ENCODE measurements at regions not wholly inside any gene's neighbourhood (a gene's known extent, or its start where the extent isn't known, plus 50 kb on each side); places are given as distances from the start of the nearest gene placed in this dataset.

DNA sequence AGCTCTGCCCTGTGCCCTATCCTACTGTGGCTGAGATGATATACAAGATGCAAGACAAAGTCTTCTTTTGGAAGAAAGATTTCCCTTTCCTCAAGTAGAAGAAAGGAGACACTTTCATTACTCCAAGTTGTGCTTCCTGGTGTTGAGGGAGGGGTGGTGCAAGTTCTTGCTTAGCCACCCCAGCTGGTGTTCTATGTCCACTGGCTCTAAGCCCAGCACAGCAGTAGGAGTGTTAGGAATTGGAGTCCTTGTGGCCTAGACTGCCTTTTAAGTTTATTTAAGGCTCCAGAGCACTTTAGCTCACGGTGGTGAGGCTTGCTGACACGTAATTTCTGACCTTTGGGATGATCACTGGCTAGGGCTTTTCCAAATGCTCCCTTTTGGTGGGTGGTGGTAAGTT lies 109.7 kb downstream of the KIF2B start:
- Mint-ChIP-seq H3K4me1 (ENCODE audit: unreplicated experiment) (no peaks in the 10 kb centered on the region), H3K36me3 (ENCODE audit: low read depth, unreplicated experiment) (no peaks in the 10 kb centered on the region), H3K4me3 (ENCODE audit: unreplicated experiment) (no peak overlapping the region), H3K27ac (ENCODE audit: unreplicated experiment) (no peak overlapping the region), H3K9me3 (ENCODE audit: unreplicated experiment) (no peaks in the 10 kb centered on the region), H3K27me3 (ENCODE audit: unreplicated experiment) (no peaks in the 10 kb centered on the region)
- TF ChIP-seq, protein P1, sequence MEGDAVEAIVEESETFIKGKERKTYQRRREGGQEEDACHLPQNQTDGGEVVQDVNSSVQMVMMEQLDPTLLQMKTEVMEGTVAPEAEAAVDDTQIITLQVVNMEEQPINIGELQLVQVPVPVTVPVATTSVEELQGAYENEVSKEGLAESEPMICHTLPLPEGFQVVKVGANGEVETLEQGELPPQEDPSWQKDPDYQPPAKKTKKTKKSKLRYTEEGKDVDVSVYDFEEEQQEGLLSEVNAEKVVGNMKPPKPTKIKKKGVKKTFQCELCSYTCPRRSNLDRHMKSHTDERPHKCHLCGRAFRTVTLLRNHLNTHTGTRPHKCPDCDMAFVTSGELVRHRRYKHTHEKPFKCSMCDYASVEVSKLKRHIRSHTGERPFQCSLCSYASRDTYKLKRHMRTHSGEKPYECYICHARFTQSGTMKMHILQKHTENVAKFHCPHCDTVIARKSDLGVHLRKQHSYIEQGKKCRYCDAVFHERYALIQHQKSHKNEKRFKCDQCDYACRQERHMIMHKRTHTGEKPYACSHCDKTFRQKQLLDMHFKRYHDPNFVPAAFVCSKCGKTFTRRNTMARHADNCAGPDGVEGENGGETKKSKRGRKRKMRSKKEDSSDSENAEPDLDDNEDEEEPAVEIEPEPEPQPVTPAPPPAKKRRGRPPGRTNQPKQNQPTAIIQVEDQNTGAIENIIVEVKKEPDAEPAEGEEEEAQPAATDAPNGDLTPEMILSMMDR (IDR thresholded peaks at IDR 0.05; ENCODE audit: unreplicated experiment) = no peak
- no peak for DNase-seq (ENCODE audit: low spot score)

DNA sequence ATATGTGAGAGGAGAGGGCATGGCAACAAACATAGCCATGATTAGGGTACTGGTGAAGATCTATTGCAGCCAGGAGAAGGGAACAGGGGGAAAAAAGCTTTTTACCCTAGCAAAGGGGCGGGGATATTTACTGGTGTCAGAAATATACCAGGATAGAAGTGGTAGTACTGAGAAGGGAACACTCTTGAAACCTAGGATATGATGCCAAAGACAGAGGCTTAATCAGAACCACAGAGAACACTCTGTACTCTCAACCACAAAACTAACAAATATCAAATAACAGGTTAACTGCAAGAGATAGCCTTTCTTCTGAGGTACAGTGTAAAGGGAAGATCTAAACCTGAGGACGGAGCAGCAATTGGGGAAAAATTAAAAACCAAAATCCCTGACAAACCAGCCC lies 112.2 kb downstream of the KIF2B start:
- Mint-ChIP-seq H3K27me3 (ENCODE audit: unreplicated experiment) (no peaks in the 10 kb centered on the region), H3K9me3 (ENCODE audit: unreplicated experiment) (no peaks in the 10 kb centered on the region), H3K27ac (ENCODE audit: unreplicated experiment) (no peak overlapping the region), H3K36me3 (ENCODE audit: low read depth, unreplicated experiment) (no peaks in the 10 kb centered on the region), H3K4me3 (ENCODE audit: unreplicated experiment) (no peak overlapping the region), H3K4me1 (ENCODE audit: unreplicated experiment) (no peaks in the 10 kb centered on the region)
- no peak for DNase-seq (ENCODE audit: low spot score)
- TF ChIP-seq, protein P1 (IDR thresholded peaks at IDR 0.05; ENCODE audit: unreplicated experiment) = no peak

DNA sequence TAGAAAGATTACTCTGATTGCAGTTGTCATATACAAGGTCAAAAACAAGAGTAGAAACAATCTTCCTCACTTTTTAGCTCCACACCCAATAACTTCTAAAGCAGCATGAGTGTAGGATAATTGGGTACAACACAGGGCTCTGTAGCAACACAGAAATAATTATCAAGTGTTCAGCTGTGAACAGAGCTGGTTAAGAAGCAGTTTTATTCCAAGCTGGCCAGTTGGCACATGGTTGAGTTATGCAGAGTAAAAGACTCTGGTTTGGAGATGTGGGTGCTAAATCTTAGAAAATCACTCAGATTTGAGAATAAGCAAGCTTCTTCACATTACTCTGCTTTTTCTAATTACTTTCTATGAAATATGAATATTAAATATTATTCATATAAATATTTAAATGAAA lies 118.5 kb downstream of the KIF2B start:
- no peak overlapping the region for H3K4me3 Mint-ChIP-seq (ENCODE audit: unreplicated experiment)

DNA sequence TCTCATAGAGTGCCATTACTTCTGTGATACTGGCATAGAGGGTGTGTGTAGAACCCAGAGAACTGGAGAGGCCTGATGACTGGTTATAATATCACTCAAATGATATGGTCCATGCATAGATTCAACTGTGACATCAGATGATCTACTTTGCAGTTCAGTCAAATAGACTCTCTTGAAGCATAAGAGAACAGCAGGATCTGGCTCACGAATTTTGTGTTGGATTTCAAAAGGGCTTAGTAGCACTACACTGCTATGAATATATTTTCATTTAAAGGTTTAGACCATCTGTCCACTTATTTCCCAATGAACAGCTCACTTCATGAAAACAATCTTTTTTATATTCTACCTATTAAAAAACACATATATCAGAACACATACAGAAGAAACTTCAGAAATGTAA lies 119.7 kb downstream of the KIF2B start:
- H3K4me3 Mint-ChIP-seq (ENCODE audit: unreplicated experiment) = no peak overlapping the region

More for the DNA sequence above, 118.5 kb downstream of the KIF2B start:
- H3K27me3 Mint-ChIP-seq (ENCODE audit: unreplicated experiment) = no peaks in the 10 kb centered on the region
- no peak overlapping the region for H3K27ac Mint-ChIP-seq (ENCODE audit: unreplicated experiment)
- H3K9me3 Mint-ChIP-seq (ENCODE audit: unreplicated experiment) = no peaks in the 10 kb centered on the region
- no peaks in the 10 kb centered on the region for H3K36me3 Mint-ChIP-seq (ENCODE audit: low read depth, unreplicated experiment)
- DNase-seq (ENCODE audit: low spot score) = no peak
- no peaks in the 10 kb centered on the region for H3K4me1 Mint-ChIP-seq (ENCODE audit: unreplicated experiment)
- TF ChIP-seq, protein P1 (IDR thresholded peaks at IDR 0.05; ENCODE audit: unreplicated experiment) = no peak

DNA sequence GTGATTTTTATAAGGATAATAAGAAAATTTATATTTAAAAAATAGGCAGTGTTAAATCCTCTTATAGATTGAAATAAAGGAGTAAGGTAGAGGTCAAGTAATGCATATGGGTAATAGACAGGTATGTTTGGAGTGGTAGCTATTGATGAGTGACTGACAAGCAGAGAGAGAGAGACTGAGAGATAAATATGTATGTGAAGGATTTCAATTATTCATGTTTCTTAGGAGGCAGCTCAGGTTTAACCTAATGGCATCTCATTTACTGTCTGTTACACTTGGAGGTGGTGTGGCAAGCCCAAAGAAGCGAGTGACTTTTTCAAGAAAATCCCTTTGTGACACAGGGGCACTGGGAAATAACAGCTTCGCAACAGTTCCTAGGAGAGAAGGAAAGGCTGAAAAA lies 120.2 kb downstream of the KIF2B start:
- Mint-ChIP-seq H3K27ac (ENCODE audit: unreplicated experiment) (no peak overlapping the region), H3K27me3 (ENCODE audit: unreplicated experiment) (no peaks in the 10 kb centered on the region)
- TF ChIP-seq, protein P1 (IDR thresholded peaks at IDR 0.05; ENCODE audit: unreplicated experiment) = no peak

More for the DNA sequence above, 119.7 kb downstream of the KIF2B start:
- TF ChIP-seq, protein P1 (IDR thresholded peaks at IDR 0.05; ENCODE audit: unreplicated experiment) = no peak
- Mint-ChIP-seq H3K36me3 (ENCODE audit: low read depth, unreplicated experiment) (no peaks in the 10 kb centered on the region), H3K9me3 (ENCODE audit: unreplicated experiment) (no peaks in the 10 kb centered on the region), H3K27ac (ENCODE audit: unreplicated experiment) (no peak overlapping the region), H3K4me1 (ENCODE audit: unreplicated experiment) (no peaks in the 10 kb centered on the region), H3K27me3 (ENCODE audit: unreplicated experiment) (no peaks in the 10 kb centered on the region)
- DNase-seq (ENCODE audit: low spot score) = no peak

More for the DNA sequence above, 120.2 kb downstream of the KIF2B start:
- Mint-ChIP-seq H3K36me3 (ENCODE audit: low read depth, unreplicated experiment) (no peaks in the 10 kb centered on the region), H3K4me3 (ENCODE audit: unreplicated experiment) (no peak overlapping the region), H3K9me3 (ENCODE audit: unreplicated experiment) (no peaks in the 10 kb centered on the region), H3K4me1 (ENCODE audit: unreplicated experiment) (no peaks in the 10 kb centered on the region)
- no peak for DNase-seq (ENCODE audit: low spot score)

All from endothelial cell (in vitro differentiated cells).